CD4-positive, alpha-beta T cell treated with Interleukin-6 at 100 ng/mL for 8 hours (primary cell): ENCODE measurements at regions not wholly inside any gene's neighbourhood (a gene's known extent, or its start where the extent isn't known, plus 50 kb on each side); places are given as distances from the start of the nearest gene placed in this dataset.

ENCODE experiments used
- DNase-seq: peaks from one replicate; pipeline ENCODE4 v3.0.0-alpha.2; 2020; ENCODE audit warnings: mixed read lengths, low spot score

- DNase-seq = no peak
Measured at GRCh38 chr16:48887646-48888210, 277.7 kb upstream of the N4BP1 start.

- DNase-seq = no peak
Measured at GRCh38 chr16:48885471-48885870, 275.5 kb upstream of the N4BP1 start.

GRCh38 chr16:48881272-48881671 lies 271.3 kb upstream of the N4BP1 start:
- DNase-seq = no peak

GRCh38 chr16:48879223-48880122 lies 269.5 kb upstream of the N4BP1 start:
- DNase-seq = no peak

GRCh38 chr16:48877946-48878345 lies 268.0 kb upstream of the N4BP1 start:
- DNase-seq = no peak

GRCh38 chr16:48870141-48870540 lies 260.2 kb upstream of the N4BP1 start:
- no peak for DNase-seq

GRCh38 chr16:48865520-48865919 lies 255.5 kb upstream of the N4BP1 start:
- no peak for DNase-seq

GRCh38 chr16:48864055-48864454 lies 254.1 kb upstream of the N4BP1 start:
- DNase-seq = no peak

GRCh38 chr16:48862087-48862532 lies 252.1 kb upstream of the N4BP1 start:
- no peak for DNase-seq

GRCh38 chr16:48860341-48860740 lies 250.4 kb upstream of the N4BP1 start:
- no peak for DNase-seq

GRCh38 chr16:48852951-48853350 lies 243.0 kb upstream of the N4BP1 start:
- no peak for DNase-seq

- DNase-seq = no peak
Measured at GRCh38 chr16:48852458-48852857, 242.5 kb upstream of the N4BP1 start.

GRCh38 chr16:48850097-48850770 lies 240.3 kb upstream of the N4BP1 start:
- no peak for DNase-seq

- no peak for DNase-seq
Measured at GRCh38 chr16:48846277-48846676, 236.3 kb upstream of the N4BP1 start.

GRCh38 chr16:48845261-48845660 lies 235.3 kb upstream of the N4BP1 start:
- DNase-seq = no peak

GRCh38 chr16:48838349-48838748 lies 228.4 kb upstream of the N4BP1 start:
- DNase-seq = no peak

- DNase-seq = no peak
Measured at GRCh38 chr16:48836636-48837035, 226.7 kb upstream of the N4BP1 start.

GRCh38 chr16:48836067-48836466 lies 226.1 kb upstream of the N4BP1 start:
- no peak for DNase-seq

GRCh38 chr16:48834576-48834975 lies 224.6 kb upstream of the N4BP1 start:
- DNase-seq = no peak

- DNase-seq = no peak
Measured at GRCh38 chr16:48833461-48833860, 223.5 kb upstream of the N4BP1 start.

- no peak for DNase-seq
Measured at GRCh38 chr16:48831076-48831722, 221.2 kb upstream of the N4BP1 start.
